NCI-H1417 treated with DMSO at 0.1 percent for 48 hours (cell line): ENCODE measurements at regions not wholly inside any gene's neighbourhood (a gene's known extent, or its start where the extent isn't known, plus 50 kb on each side); places are given as distances from the start of the nearest gene placed in this dataset.
"Not testable (repeated sequence)": the region's sequence is repeated elsewhere in the genome, so short reads cannot be mapped to it uniquely, and the experiment has no call there.

ENCODE experiments used
- DNase-seq: peaks from one replicate; lab custom pipeline; 2025; lab: John Stamatoyannopoulos, UW

GRCh38 chr5:166618526-166618925 lies 1672.9 kb upstream of the WWC1 start:
- no peak for DNase-seq

DNA sequence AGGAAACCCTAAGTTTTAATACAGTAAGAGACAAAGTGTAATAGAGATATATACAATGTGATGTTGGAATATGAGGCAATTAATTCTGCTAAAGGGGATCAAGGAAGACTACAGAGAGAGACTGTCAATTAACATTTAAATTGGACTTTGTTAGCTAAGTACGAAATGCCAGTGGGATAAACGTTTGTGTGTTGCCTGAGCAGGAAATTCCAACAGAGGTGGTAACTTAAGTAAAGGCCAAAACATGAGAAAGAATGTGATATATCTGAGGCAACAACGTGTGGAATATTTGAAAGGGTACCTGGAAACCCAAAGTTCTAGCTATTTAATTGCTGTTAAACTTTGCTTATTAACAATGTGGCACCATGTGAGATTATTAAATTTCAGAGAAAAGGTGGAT lies 1666.9 kb upstream of the WWC1 start:
- no peak for DNase-seq

DNA sequence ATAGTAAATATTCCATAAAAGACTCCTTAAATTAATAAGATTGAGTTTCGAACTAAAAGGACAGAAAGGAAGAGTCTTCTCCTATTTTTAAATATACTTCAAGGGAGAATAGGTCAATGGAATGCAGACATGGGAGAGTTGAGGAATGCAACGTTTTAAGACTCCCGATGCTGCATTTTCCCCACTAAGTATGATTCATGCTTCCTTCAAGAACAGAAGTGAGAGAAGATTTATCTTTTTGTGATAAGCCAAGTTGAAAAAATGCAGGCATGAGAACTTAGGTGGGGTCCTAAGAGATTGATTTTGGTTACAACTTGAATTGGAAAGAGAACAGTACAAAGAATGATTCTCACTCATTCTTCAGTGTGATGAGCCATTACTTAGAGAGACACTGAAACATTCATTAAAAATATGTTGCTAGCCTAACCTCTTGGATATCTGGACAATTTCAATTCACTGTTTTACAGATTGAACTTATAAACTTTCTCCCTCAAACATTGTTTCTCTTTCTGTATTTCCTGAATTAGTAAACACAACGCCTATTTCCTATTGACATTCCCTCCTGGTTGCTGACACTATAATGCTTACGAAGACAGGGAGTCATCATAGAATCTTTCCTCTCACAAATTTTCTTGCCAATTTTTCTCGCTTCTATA lies 1666.1 kb upstream of the WWC1 start:
- no peak for DNase-seq

GRCh38 chr5:166637295-166637694 lies 1654.2 kb upstream of the WWC1 start:
- no peak for DNase-seq

DNA sequence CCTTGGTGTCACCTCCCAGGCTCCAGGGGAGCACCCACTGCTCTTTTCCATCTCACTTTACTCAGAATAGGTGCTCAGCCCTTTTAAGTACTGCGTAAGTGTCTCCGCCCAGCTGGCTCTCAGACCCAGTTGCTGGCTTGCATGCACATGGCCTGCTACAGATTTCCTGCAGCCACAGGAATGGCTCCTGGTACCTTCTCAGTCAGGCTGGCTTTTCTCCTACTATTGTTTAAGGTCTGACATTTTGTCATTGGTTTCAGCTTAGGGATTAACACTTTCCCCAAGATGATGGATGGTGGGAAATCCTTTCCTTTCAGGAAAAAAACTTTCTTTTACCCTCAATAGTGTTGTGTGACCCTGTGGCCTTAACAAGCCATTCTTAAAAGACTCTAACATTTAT lies 1652.3 kb upstream of the WWC1 start:
- DNase-seq = no peak

GRCh38 chr5:166640136-166640535 lies 1651.3 kb upstream of the WWC1 start:
- DNase-seq = not testable (repeated sequence)

- no peak for DNase-seq
These were observed 1642.7 kb upstream of the WWC1 start for GRCh38 chr5:166648736-166649135.

DNA sequence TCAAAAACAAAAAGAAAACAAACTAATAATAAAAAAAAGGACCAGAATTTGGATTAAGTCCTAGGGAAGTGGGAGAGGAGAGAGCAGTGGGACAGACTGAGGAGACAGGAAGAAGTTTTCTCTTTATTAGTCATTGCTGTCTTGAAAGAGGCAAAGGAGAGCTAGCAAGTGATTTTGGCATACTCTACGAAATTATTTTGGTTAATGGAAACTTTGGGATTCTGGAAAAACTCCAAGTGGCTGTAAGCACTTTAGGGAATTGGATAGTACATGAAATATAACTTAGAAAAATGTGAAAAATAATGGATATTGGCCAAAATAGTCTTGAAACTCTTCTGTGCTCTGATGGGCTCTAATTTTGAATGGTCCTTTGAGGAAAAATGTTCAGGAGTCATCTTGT lies 1641.8 kb upstream of the WWC1 start:
- DNase-seq = no peak

DNA sequence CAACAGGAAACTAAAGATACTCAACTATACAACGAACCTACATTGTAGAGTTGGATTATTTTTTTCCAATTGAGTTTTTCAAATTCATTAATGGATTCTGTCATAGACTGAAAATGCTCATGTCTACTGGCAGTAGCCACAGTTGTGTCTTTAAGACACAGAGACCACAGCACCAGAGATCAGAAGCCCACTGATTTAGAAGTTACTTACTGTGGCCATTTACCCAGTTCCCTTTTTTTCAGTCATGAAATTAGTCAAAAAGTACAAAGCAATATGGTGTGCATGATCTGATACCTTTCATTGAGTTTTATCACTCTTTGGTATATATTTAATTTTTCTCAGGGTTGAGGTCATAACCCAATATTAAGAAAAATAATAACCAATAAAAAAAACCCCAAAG lies 1640.2 kb upstream of the WWC1 start:
- no peak for DNase-seq

DNA sequence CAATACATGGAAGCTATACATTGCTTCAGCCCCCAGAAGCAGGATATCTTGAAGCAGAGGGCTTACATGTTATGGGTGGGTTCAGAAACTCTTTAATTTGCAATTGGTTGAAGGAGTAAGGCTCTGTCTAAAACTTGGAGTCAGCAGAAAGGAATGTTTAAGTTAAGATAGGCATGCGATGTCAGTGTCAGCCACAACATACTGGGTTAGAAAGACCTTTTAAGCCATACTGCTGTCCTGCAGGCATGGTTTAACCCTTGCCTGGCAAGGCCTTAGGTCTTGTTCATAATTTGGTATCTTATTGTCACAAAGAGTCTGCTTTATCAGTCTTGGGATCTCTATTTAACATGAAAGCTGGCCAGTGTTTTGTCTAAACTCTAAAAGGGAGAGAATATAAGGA lies 1619.6 kb upstream of the WWC1 start:
- DNase-seq = no peak

DNA sequence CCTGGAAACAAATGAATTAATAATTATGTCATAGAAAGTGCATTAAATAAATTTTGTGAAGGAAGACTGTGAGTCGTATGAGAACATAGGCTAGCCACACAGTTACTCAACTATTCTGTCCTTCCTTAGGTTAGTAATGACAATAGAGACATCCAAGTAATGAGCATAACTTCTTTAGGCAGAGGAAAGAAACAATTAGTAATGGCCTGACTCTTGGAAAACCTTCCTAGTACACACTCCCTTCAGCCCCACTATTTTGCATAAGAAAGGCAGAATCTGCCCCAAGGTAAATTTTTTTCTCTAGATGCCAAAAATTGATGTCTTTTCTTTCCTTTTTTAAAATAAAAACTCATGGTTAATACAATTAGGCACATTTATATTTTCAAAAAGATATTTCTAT lies 1619.0 kb upstream of the WWC1 start:
- DNase-seq = no peak

DNA sequence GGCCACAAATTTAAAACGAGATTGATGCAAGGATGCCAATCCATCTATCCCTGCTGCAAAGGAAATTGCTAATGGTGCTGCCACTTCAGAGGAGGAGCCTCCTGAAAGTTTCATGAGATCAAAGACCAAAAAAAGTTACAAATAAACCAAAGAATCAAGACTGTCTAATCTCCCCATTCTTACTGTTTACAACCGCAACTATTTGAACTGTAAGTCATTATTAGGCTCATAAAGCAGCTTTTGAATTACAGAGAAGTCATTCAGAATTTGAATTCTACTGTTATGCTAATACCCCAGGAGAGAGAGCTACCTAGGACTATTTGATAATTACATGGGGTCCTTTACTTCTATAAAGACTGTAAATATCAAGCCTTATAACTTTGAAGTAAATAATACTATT lies 1613.6 kb upstream of the WWC1 start:
- DNase-seq = no peak

- no peak for DNase-seq
These were observed 1612.1 kb upstream of the WWC1 start for GRCh38 chr5:166679331-166679730.

- no peak for DNase-seq
These were observed 1596.1 kb upstream of the WWC1 start for GRCh38 chr5:166695326-166695725.

DNA sequence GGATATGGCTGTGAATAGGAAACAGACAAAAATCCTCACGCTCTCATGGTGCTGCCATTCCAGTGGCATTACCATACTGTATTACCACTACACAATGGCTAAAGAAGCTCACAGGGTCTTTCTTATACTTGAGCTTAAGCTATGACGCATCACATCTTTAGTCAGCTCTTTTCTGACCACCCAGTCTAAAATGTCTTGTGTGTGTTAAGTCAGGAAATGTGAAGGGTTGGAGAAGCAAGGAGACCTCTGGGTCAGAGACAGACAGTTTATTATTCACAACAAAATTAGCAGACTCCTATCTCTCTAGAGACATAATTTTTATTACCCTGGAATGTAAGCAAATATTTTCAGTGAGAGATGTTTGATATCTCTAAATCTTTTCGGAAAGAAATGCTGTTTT lies 1583.2 kb upstream of the WWC1 start:
- no peak for DNase-seq

- no peak for DNase-seq
These were observed 1581.8 kb upstream of the WWC1 start for GRCh38 chr5:166709691-166710090.

- no peak for DNase-seq
These were observed 1581.2 kb upstream of the WWC1 start for GRCh38 chr5:166710271-166710670.

GRCh38 chr5:166712447-166713185 lies 1578.8 kb upstream of the WWC1 start:
- no peak for DNase-seq

GRCh38 chr5:166713295-166713694 lies 1578.2 kb upstream of the WWC1 start:
- DNase-seq = no peak

DNA sequence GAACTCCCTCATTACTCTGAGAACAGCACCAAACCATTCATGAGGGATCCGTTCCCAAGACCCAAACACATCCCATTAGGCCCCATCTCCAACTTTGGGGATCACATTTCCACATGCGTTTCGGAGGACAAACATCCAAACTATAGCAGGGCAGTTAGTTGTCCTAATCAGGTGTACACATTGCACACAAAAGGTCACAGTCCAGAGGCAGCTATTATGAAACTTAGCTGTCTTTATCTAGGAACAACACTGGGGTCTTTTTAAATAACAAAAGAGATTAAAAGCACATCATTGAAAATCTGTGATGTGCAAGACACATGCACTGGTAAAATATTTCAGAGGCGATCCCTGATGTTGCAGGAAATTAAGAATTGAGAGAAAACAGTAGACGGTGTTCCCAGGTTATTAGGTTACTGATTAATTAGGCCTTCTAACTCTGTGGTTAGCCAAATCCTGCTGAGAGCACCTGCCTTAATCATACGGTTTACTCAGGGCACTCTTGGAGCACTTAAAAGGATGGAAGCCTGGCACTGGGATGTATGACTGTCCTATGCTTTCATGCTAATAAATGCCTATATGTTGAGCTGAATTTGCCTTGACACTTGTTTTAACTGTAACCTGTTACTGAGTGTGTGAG lies 1574.5 kb upstream of the WWC1 start:
- DNase-seq = no peak

DNA sequence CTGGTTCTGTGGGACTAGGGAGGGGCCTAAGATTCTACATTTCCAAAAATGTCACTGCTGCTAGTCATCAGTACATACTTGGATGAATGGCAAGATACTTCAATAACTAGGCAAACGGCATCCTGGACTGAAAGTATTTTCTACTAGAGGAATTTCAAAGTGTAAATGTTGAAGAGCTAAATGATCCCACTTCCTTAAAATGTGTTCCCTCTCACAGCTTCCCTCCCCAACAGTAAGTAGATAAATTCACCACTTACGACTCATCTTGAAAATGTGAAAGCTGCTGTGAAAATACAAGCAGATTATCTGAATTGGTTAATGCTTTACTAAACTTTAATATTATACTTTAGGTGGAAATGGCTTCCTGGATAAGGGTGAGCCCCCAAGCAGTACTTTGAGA lies 1571.5 kb upstream of the WWC1 start:
- no peak for DNase-seq

GRCh38 chr5:166722939-166723338 lies 1568.5 kb upstream of the WWC1 start:
- no peak for DNase-seq

- DNase-seq = no peak
These were observed 1567.2 kb upstream of the WWC1 start for GRCh38 chr5:166724284-166724683.
